OCI-LY3 (cell line): ENCODE measurements at regions not wholly inside any gene's neighbourhood (a gene's known extent, or its start where the extent isn't known, plus 50 kb on each side); places are given as distances from the start of the nearest gene placed in this dataset.

Experiments used
- CTCF ChIP-seq: fragments of 200-600, 300-600 bp; sonication (generic); IDR thresholded peaks from 2 replicates; pipeline ENCODE4 v1.5.1; 2014; ENCODE audit warnings: antibody characterized with exemption, low read length, low read depth
- EZH2phosphoT487 ChIP-seq: fragments of 200-600 bp; shearing (Covaris generic); IDR thresholded peaks from 2 replicates; pipeline ENCODE4 v1.6.1; 2018; ENCODE audit warnings: antibody characterized with exemption, mixed run types, low read depth

DNA sequence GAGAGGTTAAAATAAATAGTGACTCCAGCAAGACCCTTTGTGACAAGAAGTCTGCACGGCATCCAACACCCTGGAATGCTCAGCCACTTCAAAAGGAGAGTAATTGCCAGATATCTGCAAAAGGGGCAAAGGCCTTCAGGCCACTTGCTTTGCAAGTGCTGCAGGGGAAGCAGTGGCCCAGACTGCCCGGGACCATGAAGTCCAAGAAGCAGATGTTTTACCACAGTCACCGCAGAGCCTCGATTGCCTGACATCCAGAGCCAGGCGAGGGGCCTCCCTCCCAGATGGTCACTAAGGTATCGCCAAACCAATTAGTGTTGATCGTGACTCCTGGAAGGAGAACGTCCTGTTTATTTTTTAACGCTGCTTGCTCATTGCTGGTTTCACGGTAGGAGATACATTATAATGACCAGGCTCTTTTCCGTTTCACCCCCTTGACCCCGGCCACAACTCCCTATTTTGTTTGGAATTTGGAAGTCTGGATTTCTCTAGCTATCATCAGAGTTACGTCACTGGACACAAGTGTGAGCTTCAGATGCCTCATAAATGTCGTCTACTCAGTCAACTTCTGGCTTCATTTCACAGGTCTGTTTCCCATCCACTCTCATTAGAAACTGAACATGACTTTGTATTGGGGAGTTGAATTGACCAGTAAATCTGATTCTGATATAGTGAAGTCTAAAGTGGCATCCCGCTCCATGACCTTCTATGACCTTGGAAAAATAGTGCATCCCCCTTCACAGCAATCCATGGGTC lies 276.2 kb downstream of the WDR11 start:
- TF ChIP-seq EZH2phosphoT487 (no peak), CTCF (no peak)
